Fibroblast of lung (primary cell): ENCODE measurements at regions not wholly inside any gene's neighbourhood (a gene's known extent, or its start where the extent isn't known, plus 50 kb on each side); places are given as distances from the start of the nearest gene placed in this dataset.

Source experiments
- CTCF ChIP-seq, 2 donors: IDR thresholded peaks in 1 of 2; conservative IDR thresholded peaks in 1 of 2; 1 replicate in 1 of 2; 2 replicates in 1 of 2; pipeline ENCODE4 v1.5.1; 2011 to 2012; ENCODE audit warnings: low read length in 2 of 2, control low read depth in 1 of 2, inconsistent platforms in 1 of 2, low read depth in 1 of 2, mild to moderate bottlenecking in 1 of 2
- EZH2 ChIP-seq: IDR thresholded peaks from 2 replicates; pipeline ENCODE4 v1.5.1; 2012; ENCODE audit warnings: low read length, control low read depth, mild to moderate bottlenecking; ENCODE audit errors: missing control alignments

- TF ChIP-seq CTCF (conservative IDR thresholded peaks at IDR 0.05 in 1 of 2, IDR thresholded peaks at IDR 0.05 in 1 of 2; ENCODE audit: low read depth in 1 of 2, low read length in 2 of 2) (no peak), EZH2 (no peak)
These were observed 694.9 kb upstream of the KCND2 start for GRCh38 chr7:119578116-119578515.
